Panc1 (cell line): ENCODE measurements at regions not wholly inside any gene's neighbourhood (a gene's known extent, or its start where the extent isn't known, plus 50 kb on each side); places are given as distances from the start of the nearest gene placed in this dataset.

Experiments
- ATAC-seq: fragments of 200-7000 bp; cut with Tn5 transposase; 2 replicates; pipeline ENCODE4 v1.9.1; 2020; ENCODE audit warnings: mild to moderate bottlenecking, moderate library complexity
- BruUV-seq: library from RNA; stranded (reverse); fragments of 400-500 nt; replicated peaks from 2 replicates; lab custom pipeline; 2021; lab: Mats Ljungman, UMichigan
- CTCF ChIA-PET: fragments of 300-600 bp; sonication (Branson Sonifier 250); formaldehyde crosslinking; loops from one replicate; lab custom pipeline; 2022; ENCODE audit warnings: antibody characterized with exemption; lab: Charles Lee
- POLR2A ChIA-PET: fragments of 300-600 bp; sonication (Branson Sonifier 250); formaldehyde crosslinking; loops from one replicate; lab custom pipeline; 2022; ENCODE audit warnings: antibody characterized with exemption; lab: Charles Lee
- DNase-seq: peaks from one replicate; pipeline ENCODE4 v3.0.0-alpha.2; 2010; ENCODE audit warnings: low read depth, low spot score
- H3K27ac ChIP-seq: 2 replicates; pipeline ENCODE4 v1.5.1; 2011; ENCODE audit warnings: mild to moderate bottlenecking, low read length, inconsistent platforms
- H3K27me3 ChIP-seq: fragments of 200-500 bp; sonication (Bioruptor generic); 2 replicates; pipeline ENCODE4 v1.6.0; 2014; ENCODE audit warnings: low read length, inconsistent platforms; ENCODE audit not compliant: control insufficient read depth, insufficient read depth
- H3K36me3 ChIP-seq: fragments of 200-500 bp; sonication (Bioruptor generic); 2 replicates; pipeline ENCODE4 v1.5.1; 2014; ENCODE audit warnings: inconsistent platforms, mild to moderate bottlenecking, low read length, moderate library complexity; ENCODE audit not compliant: control insufficient read depth, insufficient read depth
- H3K4me1 ChIP-seq: 2 replicates; pipeline ENCODE4 v1.5.1; 2011; ENCODE audit warnings: inconsistent platforms, mild to moderate bottlenecking, low read length, moderate library complexity; ENCODE audit not compliant: control insufficient read depth, insufficient read depth
- H3K4me3 ChIP-seq, 2 experiments: 2 replicates each; pipeline ENCODE4 v1.5.1; 2011 to 2012; ENCODE audit warnings: low read depth in 2 of 2, low read length in 2 of 2, mild to moderate bottlenecking in 2 of 2, inconsistent platforms in 1 of 2, moderate library complexity in 1 of 2
- H3K9me3 ChIP-seq: fragments of 200-500 bp; sonication (Bioruptor generic); 2 replicates; pipeline ENCODE4 v1.5.1; 2014; ENCODE audit warnings: low read depth, mild to moderate bottlenecking, inconsistent platforms, low read length, moderate library complexity; ENCODE audit not compliant: control insufficient read depth, insufficient read depth
- POLR2AphosphoS5 ChIP-seq: IDR thresholded peaks from 2 replicates; pipeline ENCODE4 v1.6.1; 2012; ENCODE audit warnings: mild to moderate bottlenecking, low read depth, low read length, moderate library complexity
- SIN3A ChIP-seq: IDR thresholded peaks from 2 replicates; pipeline ENCODE4 v1.6.1; 2012; ENCODE audit warnings: low read depth, mild to moderate bottlenecking, low read length, moderate library complexity, borderline replicate concordance; ENCODE audit not compliant: insufficient read depth
- TCF7L2 ChIP-seq: IDR thresholded peaks from 2 replicates; pipeline ENCODE4 v1.6.1; 2011; ENCODE audit warnings: mild to moderate bottlenecking, low read depth, low read length, inconsistent platforms
- in situ Hi-C: cut with HindIII; loops from 2 replicates; pipeline ENCODE4 v1.10.0; 2016; ENCODE audit warnings: low sequenced_read_pairs, low pct_unique_long_range_greater_than_20kb
- intact Hi-C: fragments of 100-400 bp; cut with micrococcal nuclease; formaldehyde crosslinking; loops from one replicate; pipeline ENCODE4 v1.10.0; 2022; ENCODE audit not compliant: unreplicated experiment
- TF ChIP-seq, protein P1 (sequence below): fragments of 450-650 bp; IDR thresholded peaks from 2 replicates; pipeline ENCODE4 v1.5.1; 2017; ENCODE audit warnings: mild to moderate bottlenecking
- TF ChIP-seq, protein P2 (sequence below), 2 experiments: IDR thresholded peaks; 2 replicates each; pipeline ENCODE4 v1.6.1; 2011 to 2012; ENCODE audit warnings: low read depth in 2 of 2, control low read depth in 1 of 2, low read length in 1 of 2, mild to moderate bottlenecking in 1 of 2, moderate library complexity in 1 of 2; ENCODE audit not compliant: insufficient read depth in 1 of 2

DNA sequence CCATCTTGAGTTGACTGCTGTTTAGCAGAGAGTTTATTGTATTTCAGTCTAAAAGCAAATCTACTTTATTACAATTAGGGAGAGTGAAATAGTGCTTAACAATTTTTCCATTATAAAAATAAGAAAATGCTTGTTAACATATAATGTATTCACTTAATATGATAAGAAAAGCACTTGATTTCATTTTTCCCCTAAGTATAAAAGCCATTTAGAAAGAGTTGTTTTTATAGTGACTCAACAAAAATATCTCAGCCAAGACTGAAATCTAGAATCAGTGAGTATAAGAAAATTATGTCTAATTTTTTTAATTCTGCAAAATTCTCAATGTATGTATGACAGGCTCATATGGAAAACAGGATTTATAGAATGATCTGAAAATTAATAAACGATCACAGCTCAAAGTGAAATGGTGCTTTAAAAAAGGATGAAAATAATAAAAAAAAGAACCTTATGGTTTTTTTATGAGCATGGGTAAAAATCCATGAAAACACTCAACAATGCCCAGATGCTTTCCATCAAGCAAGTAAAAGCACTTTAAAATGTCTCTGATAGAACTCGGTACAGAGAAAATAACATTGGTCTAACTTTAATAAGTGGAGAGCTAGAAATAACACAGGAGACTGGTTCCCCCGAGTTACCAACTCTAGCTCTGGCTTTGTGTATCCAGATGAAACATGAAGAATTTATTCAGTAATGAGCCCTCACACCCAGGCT lies 1057.8 kb upstream of the WWC1 start:
- no peaks in the 10 kb centered on the region for H3K4me1 ChIP-seq
- no peak overlapping the region for H3K4me3 ChIP-seq
- in situ Hi-C loops = no loop called here
- POLR2A ChIA-PET = no interaction called here
- BruUV-seq = no TSS peak
- H3K27ac ChIP-seq = no peak overlapping the region
- H3K27me3 ChIP-seq = no peaks in the 10 kb centered on the region
- no peak for ATAC-seq
- CTCF ChIA-PET = no interaction called here
- no peak for DNase-seq
- no peak for TF ChIP-seq TCF7L2
- no peaks in the 10 kb centered on the region for H3K36me3 ChIP-seq
- intact Hi-C loops = no loop called here
- no peaks in the 10 kb centered on the region for H3K9me3 ChIP-seq

DNA sequence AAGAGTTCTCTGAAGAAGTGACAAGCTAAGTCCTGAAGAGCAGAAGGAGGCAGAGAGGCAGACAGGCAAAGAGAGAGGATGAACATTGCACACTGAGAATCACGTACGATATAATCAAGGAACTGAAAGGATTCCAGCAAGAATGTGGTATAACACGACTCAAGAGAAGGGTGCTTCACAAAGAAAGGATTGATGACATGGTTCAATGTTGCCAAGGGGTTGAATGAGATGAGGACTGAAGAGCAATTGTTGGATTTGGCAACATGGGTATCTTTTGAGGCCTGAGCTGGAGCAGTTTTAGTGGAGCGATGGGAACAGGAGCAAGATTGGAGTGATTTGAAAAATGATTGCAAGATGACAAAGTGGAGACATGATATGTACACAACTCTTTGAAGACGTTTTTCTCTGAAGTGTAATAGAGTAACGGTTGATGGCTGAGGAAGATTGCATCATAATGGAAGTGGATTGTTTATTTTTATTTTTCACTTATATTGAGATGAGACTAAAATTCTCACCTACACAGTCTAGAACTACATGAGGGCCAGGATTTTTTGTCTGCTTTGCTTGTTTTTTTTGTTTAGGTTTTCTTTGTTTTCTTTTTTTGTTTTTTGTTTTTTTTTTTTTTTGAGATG lies 1049.9 kb upstream of the WWC1 start:
- DNase-seq = no peak
- TF ChIP-seq, protein P1, sequence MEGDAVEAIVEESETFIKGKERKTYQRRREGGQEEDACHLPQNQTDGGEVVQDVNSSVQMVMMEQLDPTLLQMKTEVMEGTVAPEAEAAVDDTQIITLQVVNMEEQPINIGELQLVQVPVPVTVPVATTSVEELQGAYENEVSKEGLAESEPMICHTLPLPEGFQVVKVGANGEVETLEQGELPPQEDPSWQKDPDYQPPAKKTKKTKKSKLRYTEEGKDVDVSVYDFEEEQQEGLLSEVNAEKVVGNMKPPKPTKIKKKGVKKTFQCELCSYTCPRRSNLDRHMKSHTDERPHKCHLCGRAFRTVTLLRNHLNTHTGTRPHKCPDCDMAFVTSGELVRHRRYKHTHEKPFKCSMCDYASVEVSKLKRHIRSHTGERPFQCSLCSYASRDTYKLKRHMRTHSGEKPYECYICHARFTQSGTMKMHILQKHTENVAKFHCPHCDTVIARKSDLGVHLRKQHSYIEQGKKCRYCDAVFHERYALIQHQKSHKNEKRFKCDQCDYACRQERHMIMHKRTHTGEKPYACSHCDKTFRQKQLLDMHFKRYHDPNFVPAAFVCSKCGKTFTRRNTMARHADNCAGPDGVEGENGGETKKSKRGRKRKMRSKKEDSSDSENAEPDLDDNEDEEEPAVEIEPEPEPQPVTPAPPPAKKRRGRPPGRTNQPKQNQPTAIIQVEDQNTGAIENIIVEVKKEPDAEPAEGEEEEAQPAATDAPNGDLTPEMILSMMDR = no peak
- no peak for TF ChIP-seq SIN3A
- no peak for TF ChIP-seq POLR2AphosphoS5
- TF ChIP-seq, protein P2, sequence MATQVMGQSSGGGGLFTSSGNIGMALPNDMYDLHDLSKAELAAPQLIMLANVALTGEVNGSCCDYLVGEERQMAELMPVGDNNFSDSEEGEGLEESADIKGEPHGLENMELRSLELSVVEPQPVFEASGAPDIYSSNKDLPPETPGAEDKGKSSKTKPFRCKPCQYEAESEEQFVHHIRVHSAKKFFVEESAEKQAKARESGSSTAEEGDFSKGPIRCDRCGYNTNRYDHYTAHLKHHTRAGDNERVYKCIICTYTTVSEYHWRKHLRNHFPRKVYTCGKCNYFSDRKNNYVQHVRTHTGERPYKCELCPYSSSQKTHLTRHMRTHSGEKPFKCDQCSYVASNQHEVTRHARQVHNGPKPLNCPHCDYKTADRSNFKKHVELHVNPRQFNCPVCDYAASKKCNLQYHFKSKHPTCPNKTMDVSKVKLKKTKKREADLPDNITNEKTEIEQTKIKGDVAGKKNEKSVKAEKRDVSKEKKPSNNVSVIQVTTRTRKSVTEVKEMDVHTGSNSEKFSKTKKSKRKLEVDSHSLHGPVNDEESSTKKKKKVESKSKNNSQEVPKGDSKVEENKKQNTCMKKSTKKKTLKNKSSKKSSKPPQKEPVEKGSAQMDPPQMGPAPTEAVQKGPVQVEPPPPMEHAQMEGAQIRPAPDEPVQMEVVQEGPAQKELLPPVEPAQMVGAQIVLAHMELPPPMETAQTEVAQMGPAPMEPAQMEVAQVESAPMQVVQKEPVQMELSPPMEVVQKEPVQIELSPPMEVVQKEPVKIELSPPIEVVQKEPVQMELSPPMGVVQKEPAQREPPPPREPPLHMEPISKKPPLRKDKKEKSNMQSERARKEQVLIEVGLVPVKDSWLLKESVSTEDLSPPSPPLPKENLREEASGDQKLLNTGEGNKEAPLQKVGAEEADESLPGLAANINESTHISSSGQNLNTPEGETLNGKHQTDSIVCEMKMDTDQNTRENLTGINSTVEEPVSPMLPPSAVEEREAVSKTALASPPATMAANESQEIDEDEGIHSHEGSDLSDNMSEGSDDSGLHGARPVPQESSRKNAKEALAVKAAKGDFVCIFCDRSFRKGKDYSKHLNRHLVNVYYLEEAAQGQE (IDR thresholded peaks at IDR 0.05; ENCODE audit: insufficient read depth in 1 of 2, low read depth in 2 of 2, low read length in 1 of 2) = no peak
- TF ChIP-seq TCF7L2 = no peak
- Histone ChIP-seq H3K4me1 (no peaks in the 10 kb centered on the region), H3K4me3 (no peak overlapping the region), H3K27ac (no peak overlapping the region), H3K27me3 (no peaks in the 10 kb centered on the region), H3K9me3 (no peaks in the 10 kb centered on the region), H3K36me3 (no peaks in the 10 kb centered on the region)
- intact Hi-C loops (no loop called here), in situ Hi-C loops (no loop called here)
- ChIA-PET POLR2A (no interaction called here), CTCF (no interaction called here)
- no TSS peak for BruUV-seq
- ATAC-seq = no peak

DNA sequence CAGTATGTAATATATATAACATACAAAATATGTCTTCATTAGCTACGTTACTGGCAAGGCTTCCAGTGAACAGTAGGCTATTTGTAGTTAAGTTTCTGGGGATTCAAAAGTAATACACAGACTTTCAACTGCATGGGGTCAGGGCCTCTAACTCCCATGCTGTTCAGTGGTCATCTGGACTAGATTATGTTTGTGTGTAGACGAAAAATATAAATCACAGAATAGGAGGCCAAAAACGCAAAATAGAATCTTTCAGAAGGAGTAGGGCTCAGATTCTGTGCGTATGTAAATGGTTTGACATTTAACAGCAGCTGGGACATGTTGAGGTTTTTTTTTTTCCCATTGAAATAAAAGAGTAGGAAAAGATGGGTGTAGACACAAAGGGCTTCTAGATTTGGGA lies 1048.7 kb upstream of the WWC1 start:
- no peaks in the 10 kb centered on the region for H3K9me3 ChIP-seq
- no peak for ATAC-seq
- POLR2A ChIA-PET = no interaction called here
- no peak for DNase-seq
- H3K36me3 ChIP-seq = no peaks in the 10 kb centered on the region
- intact Hi-C loops = no loop called here
- H3K27ac ChIP-seq = no peak overlapping the region
- H3K4me1 ChIP-seq = no peaks in the 10 kb centered on the region
- no peak for TF ChIP-seq TCF7L2
- TF ChIP-seq, protein P1 = no peak
- no peaks in the 10 kb centered on the region for H3K27me3 ChIP-seq
- H3K4me3 ChIP-seq = no peak overlapping the region
- CTCF ChIA-PET = no interaction called here
- no TSS peak for BruUV-seq
- in situ Hi-C loops = no loop called here
